Ovary (tissue), 3 donors: ENCODE measurements at regions not wholly inside any gene's neighbourhood (a gene's known extent, or its start where the extent isn't known, plus 50 kb on each side); places are given as distances from the start of the nearest gene placed in this dataset.
"Not testable (repeated sequence)": the region's sequence is repeated elsewhere in the genome, so short reads cannot be mapped to it uniquely, and the experiment has no call there.

Source experiments
- EP300 ChIP-seq: sonication (generic); formaldehyde crosslinking; IDR thresholded peaks from one replicate; pipeline ENCODE4 v1.6.1; 2017; ENCODE audit warnings: antibody characterized with exemption
- TF ChIP-seq, protein P1 (sequence below), 3 donors: fragments of 450-650 bp in 2 of 3; fragments of 200-600 bp in 1 of 3; IDR thresholded peaks; one replicate each; pipeline versions ENCODE4 v1.5.1 to v1.8.0; 2016 to 2022; ENCODE audit warnings: antibody characterized with exemption in 3 of 3, mild to moderate bottlenecking in 1 of 3
- donor health status: DM: no; HTN: no; CAD: no.

DNA sequence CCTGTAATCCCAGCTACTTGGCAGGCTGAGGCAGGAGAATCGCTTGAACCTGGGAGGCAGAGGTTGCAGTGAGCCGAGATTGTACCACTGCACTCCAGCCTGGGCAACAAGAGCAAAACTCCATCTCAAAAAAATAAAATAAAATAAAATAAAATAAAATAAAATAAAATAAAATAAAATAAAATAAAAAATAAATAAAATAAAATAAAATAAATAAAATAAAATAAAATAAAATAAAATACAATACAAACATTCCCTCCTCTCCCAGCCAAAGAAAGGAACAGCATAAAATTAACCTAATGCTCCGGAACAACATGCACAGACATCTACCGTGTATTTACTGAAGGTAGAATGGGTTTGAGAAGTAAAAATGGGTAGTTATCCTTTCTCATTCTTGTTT is 521.9 kb upstream of the FAM174A start:
- TF ChIP-seq, protein P1, sequence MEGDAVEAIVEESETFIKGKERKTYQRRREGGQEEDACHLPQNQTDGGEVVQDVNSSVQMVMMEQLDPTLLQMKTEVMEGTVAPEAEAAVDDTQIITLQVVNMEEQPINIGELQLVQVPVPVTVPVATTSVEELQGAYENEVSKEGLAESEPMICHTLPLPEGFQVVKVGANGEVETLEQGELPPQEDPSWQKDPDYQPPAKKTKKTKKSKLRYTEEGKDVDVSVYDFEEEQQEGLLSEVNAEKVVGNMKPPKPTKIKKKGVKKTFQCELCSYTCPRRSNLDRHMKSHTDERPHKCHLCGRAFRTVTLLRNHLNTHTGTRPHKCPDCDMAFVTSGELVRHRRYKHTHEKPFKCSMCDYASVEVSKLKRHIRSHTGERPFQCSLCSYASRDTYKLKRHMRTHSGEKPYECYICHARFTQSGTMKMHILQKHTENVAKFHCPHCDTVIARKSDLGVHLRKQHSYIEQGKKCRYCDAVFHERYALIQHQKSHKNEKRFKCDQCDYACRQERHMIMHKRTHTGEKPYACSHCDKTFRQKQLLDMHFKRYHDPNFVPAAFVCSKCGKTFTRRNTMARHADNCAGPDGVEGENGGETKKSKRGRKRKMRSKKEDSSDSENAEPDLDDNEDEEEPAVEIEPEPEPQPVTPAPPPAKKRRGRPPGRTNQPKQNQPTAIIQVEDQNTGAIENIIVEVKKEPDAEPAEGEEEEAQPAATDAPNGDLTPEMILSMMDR (IDR thresholded peaks at IDR 0.05): not testable (repeated sequence)
- not testable (repeated sequence) for TF ChIP-seq EP300
